Left kidney (tissue), 1 donor: ENCODE measurements at regions not wholly inside any gene's neighbourhood (a gene's known extent, or its start where the extent isn't known, plus 50 kb on each side); places are given as distances from the start of the nearest gene placed in this dataset.

Experiments
- DNase-seq: peaks from one replicate; pipeline ENCODE4 v3.0.0-alpha.2; 2013

- DNase-seq, result no peak
Measured at GRCh38 chr1:34611571-34611970, 143.3 kb upstream of the GJB5 start.

DNA sequence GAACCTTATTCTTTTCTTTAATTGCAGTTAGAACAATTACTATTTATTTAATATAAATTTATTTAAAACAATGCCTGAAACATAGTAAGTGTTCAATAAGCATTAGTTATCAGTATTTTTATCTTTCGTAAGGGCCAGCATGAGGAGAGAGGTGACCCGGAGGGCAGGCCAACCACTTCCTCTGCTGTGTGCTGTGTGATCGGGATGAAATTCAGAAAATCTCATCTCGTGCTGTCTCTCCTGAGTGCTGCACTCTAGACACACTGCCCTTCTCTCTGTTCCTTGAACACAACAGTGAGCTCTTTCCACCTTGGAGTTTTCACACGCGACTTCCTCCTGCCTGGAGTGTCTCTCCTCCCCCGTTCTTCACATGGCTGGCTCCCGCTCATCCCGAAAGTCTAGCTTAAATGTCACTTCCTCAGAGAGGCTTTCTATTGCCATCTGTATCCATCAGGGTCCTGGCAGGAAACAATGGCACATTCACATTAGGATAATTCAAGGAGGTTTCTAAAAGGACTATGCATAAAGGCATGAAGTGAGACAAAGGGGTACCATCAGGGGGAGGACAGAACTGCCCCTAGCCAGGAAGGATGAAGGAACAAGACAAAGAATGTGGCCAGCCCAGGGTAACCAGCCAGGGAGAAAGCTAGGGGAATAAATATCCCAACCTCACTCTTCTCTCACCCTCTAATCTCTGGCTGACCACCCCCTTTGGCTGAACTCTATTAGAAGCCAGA is 142.6 kb upstream of the GJB5 start:
- peak; percentile 18 for DNase-seq

DNA sequence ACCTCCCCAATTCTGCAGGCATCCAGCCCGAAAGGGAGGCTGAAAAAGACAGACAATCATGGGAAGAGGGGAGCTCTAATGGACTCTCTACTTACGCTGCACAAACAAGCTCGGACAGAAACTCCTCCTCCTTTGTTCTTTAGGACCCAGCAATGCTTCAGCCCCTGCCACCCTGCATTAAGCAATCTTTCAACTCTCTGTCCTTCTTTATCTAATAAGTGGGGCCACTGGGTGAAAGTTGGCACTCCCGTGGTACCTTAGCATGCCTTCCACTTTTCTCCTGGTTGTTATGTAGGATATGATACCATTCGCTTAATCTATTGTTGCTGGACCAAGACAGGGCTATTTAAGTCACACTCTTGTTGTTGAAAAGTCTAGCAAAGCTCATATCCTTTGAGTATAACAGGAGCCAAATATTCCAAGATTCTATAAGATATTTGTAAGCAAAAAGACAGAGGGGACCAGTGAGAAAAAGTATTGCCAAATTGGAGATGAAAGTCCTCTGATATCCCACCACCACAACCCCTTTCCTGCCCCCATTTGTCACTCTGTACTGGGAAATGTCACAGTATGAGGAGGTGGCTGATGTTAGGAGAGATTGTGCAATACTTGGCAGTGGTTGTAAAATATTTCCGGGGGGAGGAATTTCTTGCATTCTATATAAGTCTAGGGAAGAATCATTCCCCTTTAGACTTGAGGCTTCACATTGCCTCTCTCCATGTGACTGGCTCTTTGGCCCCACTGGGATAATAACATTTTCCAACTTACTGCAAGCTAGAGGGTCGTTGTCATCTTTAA is 137.3 kb upstream of the GJB5 start:
- DNase-seq, result no peak

GRCh38 chr1:34618381-34618780 is 136.5 kb upstream of the GJB5 start:
- DNase-seq, result no peak

DNA sequence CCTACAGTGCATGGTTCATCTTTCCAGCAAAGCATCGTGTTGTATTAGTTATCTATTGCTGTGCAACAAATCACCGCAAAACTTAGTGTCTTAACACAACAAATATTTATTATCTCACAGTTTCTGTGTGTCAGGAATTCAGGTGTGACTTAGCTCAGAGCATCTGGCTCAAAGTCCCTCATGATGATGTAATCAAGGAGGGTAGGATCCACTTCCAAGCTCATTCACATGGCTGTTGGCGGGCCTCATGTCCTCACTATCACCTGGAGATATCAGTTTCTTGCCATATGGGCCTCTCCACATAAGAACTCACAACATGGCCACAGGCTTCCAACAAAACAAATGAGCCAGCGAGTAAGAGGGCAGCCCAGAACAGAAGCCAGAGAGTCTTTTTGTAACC is 135.6 kb upstream of the GJB5 start:
- DNase-seq, result no peak

DNA sequence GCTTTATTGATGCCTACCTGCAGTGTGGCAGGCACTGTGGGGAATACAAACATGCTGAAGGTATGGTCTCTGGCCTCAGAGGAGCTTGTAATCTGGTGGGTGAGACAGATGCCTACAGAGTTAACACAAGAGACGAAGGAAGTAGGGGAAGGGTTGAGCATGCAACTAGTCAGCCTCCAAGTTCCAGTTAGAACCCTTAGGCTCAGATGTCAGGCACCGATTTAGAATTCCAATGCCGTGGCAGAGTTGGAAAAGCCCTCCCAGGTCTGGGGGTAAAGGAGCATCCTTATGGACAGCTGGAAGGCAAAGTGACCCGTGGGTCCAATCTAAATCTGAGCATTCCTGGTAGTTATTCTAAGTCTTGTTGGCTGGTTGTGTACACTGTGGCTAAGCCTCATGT is 132.9 kb upstream of the GJB5 start:
- no peak for DNase-seq

DNA sequence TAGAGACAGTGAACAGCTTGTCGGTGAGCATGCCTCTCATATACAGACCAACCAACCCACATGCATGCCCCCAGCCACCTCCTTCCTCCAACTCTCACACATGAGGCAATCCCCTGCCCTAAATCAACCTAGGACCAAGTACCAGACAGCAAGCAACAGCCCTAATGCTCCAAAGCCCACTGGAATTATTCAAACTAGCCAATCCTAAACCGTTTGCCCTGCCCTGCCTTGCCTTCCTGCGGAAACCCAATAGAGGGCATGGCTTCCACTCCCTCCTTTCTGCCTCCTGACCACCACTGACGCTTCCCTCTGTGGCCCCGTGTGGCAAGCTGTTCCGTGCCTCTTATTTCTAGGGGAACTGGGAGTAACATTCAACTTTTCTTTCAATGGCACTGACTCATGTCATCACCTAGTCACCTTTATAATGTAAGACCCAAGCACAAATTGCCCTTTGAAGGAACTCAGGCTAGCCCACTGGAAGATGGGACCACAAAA is 129.3 kb upstream of the GJB5 start:
- no peak for DNase-seq

- no peak for DNase-seq
Measured at GRCh38 chr1:34627465-34628240, 127.2 kb upstream of the GJB5 start.

DNA sequence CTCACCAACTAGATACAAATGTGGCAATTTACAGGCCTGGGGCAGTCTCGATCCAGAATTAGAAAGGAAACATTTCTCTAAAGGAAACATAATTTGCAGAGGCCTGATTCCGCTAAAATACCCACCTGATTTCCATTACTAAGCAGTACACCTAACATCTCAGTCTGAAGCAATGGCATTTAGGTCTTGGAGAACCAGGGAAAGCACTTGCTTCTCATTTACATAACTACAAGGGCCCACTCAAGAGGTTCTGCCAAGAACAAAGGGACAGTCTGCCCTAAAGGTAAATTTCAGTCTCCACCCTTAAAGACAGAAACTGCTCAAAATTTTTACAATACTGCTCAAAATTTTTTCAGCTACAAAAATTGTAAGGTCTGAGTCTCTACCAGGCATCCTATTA is 123.7 kb upstream of the GJB5 start:
- no peak for DNase-seq

GRCh38 chr1:34639701-34640100 is 115.1 kb upstream of the GJB5 start:
- DNase-seq, result no peak

DNA sequence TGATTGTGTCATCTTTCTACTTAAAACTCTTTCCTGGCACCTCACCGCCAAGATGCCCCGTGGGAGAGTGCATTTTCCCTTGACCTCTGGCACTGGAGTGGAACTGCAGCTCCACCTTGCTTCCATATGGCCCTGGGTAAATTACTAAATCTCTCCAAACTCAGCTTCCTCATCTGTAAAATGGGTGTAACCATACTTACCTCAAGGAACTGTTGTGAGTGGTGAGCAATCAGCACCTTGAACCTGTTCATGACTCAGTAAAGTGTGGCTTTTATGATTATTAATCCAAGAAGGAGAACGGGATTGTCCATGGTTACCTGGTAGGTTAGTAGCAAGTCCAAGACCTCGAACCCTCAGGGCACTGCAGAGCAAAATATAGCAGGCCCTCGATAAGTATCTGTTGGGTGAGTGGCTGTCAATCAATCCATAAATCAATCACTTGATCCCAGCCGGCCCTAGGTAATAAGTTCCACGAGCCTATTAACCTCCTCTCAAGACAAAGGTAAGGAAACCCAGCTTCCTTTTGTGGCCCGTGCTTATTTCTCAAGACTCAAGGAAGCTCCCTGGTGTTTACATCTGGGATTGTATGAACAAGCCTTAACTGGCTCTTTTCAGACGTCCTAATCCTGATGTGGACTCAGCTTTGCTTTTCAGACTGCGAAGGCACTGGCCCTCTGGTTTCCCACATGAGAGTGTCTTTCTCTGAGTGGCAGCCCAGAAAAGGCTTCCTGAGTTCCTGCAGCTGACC is 114.0 kb upstream of the GJB5 start:
- no peak for DNase-seq

- no peak for DNase-seq
Measured at GRCh38 chr1:34642679-34643078, 112.2 kb upstream of the GJB5 start.

DNA sequence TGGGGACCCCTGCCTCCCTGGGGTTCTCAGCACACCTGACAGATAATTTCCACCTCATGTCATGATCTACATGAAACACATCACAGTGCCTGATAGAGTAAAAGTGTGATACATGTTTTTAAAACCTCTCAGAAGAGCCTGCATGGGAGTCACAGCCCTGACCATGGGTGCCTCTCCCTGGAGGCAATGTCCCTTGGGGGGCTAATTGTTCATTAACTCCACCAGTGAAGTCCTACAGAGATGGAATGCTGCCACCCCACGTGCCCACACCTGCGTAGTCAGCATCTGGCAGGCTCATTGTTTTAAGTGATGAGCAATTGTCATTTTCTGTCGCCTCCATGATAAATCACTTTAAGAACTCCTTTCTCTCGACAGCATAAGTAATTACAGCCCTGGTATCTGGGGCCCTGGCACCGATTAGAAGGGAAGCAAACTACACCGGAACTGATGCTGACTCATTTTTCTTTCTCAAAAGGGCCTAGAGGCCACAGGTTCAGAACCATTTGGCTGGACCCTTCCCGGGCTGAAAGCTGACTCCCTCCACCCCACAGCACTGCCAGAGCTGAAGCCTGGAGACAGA is 109.6 kb upstream of the GJB5 start:
- no peak for DNase-seq

GRCh38 chr1:34645919-34646318 is 108.9 kb upstream of the GJB5 start:
- no peak for DNase-seq

DNA sequence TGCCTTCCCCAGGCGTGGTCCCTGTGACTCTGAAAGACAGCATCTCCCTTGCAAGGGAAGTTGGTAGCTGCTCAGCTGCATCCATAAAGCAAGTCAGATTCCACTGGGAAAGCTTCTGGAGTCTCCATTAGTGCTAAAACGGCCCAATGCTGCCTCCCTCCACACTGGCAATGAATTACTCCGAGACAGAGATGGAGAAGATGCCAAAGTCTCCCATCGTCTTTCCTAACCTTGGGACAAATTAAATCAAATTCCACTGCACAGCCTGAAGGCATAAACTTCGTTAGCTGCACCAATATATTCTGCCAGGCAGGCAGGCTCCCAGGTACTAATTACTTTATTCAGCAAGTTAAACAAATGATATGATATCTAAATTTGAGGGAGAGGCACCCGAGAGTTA is 106.3 kb upstream of the GJB5 start:
- DNase-seq, result no peak

- DNase-seq, result no peak
Measured at GRCh38 chr1:34650090-34650489, 104.8 kb upstream of the GJB5 start.

DNA sequence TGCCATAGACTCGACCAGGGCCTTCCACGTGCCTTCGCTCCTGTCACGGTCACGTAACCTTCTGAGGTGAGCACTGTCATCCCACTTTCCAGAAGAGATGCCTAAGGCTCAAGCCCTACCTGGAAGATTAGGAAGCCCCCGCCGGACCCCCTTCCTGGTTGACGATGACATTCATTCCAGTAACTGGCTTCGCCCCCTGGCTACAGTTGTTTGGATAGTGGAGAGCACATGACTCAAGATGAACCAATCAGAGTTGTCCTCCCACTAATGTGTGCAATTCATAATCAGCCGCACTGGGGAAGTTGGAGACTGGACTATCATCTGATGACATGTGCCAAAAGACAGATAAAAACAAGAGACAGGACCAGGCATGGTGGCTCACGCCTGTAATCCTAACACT is 104.0 kb upstream of the GJB5 start:
- DNase-seq, result no peak

- DNase-seq, result no peak
Measured at GRCh38 chr1:34653110-34653509, 101.7 kb upstream of the GJB5 start.

DNA sequence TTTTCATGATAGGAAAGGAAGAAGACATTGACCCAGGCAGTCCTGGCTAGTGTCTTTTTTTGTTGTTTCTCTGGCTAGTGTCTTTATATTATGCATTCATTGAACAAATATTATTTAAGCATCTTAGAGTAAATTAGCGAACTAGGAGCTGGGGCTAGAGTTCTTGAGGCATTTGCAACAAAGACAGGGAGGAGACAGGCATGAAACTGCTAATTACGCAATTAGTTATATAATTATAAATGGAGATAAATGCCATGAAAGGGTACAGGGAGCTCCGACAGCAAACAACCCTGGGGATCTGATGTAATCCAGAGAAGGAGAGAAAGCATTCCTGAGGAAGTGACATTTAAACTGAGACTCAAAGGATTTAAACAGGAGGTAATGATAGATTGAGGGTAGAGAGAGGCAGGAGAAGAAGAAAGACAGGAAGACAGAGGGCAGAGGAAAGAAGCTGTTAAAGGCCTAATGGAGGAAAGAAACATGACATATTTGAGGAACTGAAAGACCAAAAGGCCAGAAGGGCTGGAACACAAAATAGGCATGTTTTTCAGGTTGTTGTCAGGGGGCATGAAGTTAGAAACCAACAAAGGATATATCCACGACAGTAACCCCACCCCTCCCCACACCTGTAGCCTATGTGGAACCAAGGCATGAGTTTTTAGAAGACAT is 99.5 kb upstream of the GJB5 start:
- DNase-seq, result no peak

- no peak for DNase-seq
Measured at GRCh38 chr1:34655875-34656240, 99.0 kb upstream of the GJB5 start.

DNA sequence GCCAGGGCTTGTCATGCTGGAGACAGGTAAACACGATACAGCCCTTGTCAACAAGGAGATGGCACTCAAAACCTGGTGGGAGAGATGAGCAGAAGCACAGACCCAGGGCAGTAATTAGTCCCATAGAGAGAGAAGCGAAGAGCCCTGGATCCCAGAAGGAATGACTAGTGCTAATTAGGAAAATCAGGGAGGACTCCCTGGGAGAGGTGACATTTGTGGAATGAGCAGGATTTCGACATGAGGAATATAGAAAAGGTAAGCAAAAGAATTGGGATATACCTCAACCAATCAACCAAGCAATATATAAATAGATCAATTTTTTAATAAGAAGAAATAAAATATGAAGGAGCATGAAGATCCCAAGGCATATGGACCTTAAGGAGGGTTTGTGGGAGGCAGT is 98.5 kb upstream of the GJB5 start:
- DNase-seq, result no peak
